HG03342 (cell line): ENCODE measurements at regions not wholly inside any gene's neighbourhood (a gene's known extent, or its start where the extent isn't known, plus 50 kb on each side); places are given as distances from the start of the nearest gene placed in this dataset.
"Not testable (repeated sequence)": the region's sequence is repeated elsewhere in the genome, so short reads cannot be mapped to it uniquely, and the experiment has no call there.

Experiments
- ATAC-seq: cut with Tn5 transposase; IDR thresholded peaks from one replicate; pipeline ENCODE4 v1.9.1; 2021; ENCODE audit warnings: mild to moderate bottlenecking, moderate library complexity; ENCODE audit not compliant: unreplicated experiment

DNA sequence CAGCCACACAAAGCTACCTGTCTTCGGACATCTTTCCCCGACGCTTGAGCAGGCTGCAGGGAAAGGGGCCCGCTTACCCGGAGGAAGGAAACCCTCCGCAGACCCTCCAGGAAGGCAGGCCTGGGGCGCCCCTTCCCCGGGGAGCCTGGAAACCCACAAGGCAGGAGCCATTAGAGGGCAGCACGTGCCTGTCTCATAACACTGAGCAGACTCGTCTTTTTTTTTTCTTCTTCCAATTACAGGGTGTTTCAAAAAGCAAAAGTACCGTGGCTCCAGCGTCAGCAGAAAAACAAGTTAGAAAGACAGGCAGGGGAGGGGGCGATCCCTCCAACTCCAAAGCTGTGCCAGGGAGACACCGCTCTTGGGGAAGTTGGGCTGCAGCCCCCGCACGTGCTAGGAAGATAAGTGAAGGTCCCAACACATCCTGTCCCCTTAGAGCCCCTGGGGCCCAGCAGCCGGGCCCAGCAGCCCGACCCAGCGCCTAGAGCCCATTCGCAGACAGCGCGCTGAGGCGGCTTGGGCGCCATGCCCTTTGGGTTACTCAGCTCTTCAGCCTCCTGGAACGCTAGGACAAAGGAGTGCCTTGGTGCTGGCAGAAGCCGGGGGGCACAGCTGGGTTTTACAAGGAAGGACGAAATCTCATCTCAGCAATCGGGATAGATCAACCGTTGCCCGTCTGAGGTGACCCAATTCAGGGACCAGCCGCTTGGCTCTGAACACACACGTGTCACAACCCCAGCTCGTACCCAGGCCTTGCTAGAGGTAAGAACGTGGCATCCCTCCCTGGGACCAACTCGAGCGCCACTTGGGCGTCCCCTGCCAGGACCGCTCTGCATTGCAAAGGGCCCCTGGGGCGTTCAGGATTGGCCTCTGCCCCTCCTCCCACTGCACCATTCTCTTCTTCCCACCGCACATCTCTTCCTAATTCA lies 136.3 kb downstream of the LY86 start:
- ATAC-seq, result peak; percentile 59

DNA sequence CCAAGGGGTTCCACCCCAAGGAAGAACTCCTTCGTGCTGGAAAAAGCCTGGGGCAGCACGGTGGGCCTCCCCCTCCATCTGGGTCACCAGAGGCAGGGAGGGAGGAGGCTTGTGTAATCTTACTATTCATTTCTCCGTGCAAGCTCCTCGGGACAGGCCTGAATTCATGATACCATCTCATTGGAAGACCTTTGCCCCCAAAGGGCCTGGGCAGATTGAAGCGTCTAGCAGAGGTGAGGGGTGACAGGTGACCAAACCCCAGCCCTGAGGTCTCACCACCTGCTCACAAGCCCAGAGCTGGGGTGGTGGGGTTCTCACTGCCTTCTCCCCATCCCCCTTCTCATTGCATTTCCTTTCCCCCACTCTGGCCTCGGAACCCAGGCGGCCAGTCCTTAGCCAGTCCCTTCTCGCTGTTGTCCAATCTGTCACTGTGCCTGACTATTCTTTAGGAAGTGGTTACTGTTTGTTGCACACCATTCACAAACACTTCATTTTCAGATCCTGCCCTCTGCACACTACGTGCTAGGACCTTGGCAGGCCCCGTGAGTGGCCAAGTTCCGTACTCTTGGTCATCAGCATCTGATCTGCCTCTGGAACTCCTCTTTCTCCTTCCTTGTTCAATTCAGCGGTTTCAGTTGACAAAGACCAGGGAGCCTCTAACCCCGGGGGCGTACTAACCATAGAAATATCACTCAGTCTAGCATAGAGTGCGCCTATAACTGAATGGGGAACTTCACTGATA lies 137.1 kb downstream of the LY86 start:
- ATAC-seq, result no peak

DNA sequence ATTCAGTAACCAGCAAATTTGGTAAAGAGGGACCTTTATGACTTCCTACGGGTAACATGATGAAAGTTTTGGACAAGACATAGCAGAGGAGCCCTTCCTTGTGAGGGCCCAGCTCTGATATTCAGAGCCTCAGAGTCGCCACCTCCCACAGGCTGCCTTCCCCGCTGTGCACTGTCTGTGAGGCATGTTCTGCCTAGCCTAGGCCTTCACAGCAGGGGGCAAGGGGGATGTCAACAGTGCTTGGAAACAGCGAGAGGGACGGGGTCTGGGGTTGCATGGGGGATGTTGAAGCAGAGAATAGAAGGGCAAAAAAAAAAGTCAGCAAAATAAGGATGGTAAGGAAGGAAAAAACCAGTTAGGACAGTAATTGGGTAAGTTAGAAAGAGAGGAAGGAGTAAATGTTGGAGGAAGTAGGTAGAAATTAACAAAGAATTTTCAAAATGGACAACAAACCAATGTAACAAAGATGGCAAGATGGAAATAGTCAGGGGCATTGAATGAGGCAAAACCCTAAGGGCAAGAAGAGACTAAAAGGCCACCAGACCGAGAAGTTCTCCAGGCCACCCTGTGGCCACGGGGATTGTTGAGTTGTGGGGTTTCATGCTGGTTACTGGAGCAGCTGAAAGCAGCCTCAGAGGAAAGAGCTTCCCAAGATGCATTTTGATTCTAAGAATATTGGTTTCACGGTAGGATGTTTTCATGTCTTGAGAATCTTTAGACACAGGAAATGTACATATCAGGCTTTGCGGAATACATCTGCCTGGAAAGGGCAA lies 139.8 kb downstream of the LY86 start:
- ATAC-seq, result no peak

DNA sequence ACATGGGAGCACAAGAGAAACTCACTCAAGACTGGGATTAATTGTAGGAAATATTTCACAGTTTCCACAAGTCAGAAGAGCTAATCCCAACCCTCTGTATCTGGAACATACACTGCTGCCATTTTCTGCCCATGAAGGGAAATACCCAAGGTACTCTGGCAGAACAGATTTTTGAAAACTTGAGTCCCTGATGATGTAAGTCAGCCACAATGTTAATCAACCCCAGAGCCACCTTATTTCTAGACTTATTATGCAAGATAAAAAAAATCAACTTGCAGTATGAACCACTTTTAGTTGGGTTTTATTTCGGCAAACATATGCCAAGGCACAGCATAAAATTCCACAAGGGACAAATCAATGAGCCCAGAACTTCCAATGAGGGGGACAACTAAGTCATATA lies 141.5 kb downstream of the LY86 start:
- no peak for ATAC-seq

DNA sequence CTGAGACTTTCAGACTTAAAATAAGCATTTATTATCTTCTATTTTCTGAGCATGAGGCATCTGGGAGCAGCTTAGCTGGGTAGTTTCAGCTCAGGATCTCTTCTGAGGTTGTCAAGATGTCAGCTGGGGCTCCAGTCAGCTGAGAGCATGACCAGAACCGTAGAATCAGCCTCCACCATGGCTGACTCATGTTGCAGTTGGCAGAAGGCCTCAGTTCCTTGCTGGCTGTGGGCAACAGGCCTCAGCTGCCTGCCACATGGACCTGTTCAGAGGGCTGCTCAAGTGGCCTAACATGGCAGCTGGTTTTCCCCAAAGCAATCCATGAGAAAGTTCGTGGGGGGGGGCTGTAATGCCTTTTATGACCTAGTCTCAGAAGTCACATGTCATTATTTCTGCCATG lies 142.3 kb downstream of the LY86 start:
- no peak for ATAC-seq

DNA sequence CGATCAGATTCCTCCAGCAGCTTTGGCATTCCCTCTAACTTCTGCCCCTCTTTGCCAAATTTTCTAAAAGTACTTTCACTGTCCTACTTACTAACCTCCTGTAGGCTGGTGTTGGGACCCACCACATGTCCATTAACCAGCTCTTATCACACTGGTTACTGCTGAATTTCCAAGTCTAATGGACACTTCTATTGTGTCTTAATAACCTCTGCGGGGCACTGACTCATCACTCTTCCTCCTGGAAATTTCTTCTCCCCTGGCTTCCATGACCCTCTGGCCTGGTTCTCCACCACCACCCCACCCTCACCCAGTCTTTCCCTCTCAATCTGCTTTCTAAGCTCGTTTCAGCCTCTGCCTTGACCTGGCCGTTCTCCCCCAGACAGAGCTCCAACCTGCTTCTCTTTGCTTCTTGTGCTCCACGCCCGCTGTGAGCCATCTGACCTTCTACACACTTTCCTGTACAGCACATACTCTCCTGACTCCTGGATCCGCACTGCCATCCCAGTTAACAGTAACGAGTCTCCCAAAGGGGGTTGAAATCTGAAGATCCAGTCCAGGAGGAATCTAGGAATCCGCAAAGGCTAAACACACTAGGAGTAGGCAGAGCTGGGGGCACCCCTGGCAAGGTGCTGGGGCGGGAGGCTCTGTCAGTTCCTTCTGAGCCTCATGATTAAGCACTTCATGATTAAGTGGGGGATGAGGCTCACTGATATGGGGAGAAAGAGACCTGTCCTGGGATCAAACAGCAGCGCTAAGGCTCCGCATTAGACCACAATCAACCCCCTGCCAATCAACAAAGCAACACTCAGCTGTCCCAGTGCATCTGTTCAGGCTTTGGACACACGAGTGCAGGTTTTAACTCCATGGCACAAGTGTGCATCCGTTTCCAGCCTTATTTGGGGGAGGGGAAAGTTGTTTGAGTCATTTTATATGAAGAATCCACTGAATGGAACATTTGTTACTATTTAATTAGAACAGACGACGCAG lies 146.3 kb downstream of the LY86 start:
- no peak for ATAC-seq

DNA sequence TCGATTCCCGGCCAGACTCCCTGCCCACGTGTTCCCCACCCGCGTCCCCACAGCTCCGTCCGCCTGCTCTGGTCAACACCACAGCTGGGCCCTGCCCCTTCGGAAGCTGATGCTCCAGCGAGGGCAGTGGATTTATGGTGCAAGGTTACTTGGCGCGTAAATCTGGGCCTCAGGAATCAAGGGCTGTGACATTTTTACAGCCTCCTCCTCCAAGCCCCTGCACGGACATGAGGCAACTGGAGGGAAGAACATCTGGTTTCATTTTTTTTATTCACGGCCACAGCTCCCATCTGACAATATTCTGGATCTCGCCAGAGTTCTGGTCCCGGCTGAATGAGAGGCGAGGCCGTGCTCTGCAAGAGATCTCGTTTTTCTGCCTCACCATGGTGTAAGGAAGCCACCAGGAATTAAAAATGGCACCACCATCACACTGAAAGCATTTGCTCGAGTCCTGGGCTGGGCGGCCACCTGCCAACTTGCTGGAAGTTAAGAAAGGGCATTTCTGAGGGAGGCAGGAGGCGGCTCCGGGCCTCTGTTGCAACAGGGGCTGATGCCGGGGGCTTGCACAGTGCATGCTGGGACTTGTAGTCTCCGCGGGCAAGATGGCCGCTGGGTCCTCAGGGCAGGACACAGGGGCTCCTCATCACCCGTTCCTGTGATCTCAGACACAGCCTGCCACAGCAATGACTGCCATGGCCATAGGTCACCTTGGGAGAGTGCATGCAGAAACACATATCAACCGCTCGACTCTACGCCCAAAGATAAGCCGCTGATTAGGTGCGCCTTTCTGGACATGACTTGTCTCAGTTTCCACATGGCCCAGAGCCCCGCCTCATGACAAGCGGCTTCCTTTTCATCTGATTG lies 148.5 kb downstream of the LY86 start:
- ATAC-seq, result no peak

DNA sequence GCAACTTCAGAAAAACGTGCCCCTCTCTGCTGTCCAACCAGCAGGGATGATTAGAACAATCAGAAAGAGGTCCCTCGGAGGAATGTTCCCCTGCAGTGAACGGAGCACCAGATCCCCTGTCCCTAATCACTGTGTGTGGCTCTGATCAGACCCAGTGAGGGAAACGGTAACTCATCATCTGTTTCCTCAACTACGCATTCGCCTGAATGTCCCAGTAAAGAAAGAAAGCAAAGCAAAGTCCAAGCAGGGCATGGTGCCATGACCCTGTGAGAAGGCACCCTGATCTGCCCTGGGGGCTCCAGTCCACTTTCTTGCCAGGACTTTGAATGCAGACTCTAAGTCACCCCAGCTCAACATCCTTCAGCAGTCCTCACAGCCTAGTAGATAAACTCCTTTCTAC lies 149.2 kb downstream of the LY86 start:
- no peak for ATAC-seq

DNA sequence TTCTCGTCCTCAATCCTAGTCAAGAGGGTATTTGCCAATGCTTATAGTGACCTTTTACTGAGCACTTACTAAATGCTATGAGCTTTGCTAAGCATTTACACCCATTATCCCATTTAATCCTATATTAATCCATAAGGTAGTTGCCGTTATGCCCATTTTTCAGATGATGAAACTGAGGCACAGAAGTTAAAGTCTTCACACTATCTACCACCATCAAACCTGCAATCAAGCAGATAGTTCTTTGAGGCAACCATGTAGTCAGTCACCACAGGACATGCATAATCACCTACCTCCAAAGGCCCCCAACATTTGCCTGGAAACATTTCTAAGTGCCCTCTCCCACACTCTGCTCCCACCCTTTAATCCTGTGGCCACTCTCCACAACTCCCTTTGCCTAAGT lies 149.6 kb downstream of the LY86 start:
- no peak for ATAC-seq

DNA sequence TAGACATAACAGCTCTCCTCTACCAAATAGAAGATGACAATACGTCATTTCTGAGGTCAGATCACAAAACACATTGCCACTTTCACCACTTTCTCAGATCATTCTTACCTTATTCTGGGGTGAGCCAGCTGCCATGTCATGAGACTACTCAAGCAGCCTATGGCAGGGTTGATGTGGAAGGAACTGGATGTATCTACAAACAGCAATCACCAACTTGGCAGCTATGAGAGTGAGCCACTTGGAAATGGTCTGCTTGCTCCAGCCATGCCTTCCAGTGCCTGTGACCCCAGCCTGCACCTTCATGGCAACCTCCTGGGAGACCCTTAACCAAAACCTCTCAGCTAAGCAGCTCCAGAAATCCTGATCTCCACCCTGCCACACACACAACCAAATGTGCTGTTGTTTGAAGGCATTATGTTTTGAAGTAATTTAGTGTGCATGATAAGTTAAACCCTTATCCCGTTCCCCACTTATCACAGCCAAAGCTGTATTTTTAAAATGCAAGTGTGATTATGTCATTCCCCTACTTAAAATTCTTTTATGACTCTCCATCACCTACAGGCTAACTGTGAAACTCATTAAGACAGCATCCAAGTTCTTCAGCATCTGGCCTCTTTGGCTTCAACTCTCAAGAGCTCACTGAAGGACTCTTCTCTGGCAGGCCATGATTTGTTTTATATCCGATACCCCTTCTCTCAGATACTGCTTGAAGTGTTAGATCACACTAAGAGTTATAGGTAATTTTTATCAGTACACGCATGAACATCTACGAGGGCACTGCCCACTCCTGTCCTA lies 150.6 kb downstream of the LY86 start:
- ATAC-seq, result no peak

DNA sequence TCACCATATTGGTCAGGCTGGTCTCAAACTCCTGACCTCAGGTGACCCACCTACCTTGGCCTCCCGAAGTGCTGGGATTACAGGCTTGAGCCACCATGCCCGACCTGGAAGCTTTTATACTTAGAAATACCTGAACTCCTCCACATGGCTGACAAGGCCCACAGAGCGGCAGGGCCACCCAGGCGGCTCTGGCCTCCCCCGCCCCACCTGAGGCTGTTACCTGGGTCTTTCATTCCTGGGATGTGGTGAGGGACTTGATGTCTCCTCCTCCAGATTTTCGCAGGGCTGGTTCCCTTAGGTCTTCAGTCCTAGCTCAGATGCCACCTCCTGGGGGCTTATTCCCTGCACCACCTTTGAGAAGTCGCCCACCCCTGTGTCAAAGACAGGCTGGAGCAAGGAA lies 152.1 kb downstream of the LY86 start:
- no peak for ATAC-seq

DNA sequence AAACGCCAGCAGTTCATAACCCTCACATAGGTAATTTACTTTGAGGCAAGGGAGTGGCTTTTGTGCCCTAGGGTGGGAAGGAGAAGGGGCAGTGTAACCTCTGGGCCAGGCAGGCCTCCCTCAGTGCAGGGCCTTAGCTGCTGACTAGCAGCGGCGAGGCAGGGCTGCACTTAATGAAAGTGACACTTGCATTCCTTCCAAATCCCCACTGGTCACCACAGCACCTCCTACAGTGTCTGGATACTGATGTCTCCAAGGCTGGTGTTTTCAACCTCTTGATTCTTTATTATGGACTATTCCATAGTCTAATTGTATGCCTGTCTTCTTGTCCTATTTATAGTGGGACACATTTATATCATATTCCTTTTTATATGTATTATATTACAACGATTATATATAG lies 152.7 kb downstream of the LY86 start:
- no peak for ATAC-seq

DNA sequence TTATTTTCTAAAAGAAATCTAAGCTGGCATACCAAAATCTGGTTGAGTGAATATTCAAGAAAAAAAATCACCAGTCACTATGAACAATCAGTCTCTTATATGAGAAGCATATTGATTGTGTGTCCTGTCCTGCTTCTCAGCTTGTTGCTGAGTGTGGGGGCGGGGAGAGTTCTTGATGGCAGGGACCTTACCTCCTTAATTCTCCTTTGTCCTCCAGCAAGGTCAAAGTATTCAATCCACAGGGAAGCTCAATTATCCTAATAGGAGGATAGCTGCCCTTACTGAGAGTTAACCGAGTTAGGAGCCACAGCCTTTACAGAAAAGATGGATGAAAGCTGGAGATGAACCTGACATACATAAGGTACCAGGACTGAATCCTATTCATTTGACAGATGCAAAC lies 154.0 kb downstream of the LY86 start:
- ATAC-seq, result no peak

DNA sequence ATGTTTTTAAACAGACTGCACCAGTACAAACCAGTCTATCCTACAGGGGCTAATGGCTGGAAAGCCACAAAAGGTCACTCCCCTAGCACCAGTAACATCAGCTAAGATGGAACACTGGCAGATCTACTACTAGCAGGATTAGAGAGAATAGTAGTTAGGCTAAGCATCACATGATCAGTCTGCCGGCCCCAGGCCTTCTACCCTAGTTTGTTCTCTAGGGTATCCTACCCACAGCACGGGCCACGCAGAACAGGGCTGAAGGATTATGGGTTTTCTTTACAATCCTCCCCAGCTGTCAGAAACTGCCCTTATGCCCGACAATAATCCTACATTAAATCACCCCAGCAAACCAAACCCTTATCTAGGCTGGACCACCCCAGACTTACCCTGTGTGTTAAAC lies 156.0 kb downstream of the LY86 start:
- ATAC-seq, result no peak

DNA sequence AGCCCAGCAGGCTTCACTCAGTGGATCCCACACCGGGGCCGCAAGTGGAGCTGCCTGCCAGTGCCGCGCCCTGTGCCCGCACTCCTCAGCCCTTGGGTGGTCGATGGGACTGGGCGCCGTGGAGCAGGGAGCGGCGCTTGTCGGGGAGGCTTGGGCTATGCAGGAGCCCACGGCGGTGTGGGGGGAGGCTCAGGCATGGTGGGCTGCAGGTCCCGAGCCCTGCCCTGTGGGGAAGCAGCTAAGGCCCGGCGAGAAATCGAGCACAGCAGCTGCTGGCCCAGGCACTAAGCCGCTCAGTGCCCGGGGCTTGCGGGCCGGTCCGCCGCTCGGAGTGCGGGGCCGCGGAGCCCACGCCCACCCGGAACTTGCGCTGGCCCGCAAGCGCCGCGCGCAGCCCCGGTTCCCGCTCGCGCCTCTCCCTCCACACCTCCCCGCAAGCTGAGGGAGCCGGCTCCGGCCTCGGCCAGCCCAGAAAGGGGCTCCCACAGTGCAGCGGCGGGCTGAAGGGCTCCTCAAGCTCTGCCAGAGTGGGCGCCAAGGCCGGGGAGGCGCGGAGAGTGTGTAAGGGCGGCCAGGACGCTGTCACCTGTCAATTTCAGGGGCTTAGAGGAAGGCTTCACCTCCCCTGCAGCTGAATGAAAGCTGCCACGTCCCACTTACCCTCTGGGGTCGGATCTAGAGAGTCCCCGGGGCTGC lies 157.3 kb downstream of the LY86 start:
- not testable (repeated sequence) for ATAC-seq

DNA sequence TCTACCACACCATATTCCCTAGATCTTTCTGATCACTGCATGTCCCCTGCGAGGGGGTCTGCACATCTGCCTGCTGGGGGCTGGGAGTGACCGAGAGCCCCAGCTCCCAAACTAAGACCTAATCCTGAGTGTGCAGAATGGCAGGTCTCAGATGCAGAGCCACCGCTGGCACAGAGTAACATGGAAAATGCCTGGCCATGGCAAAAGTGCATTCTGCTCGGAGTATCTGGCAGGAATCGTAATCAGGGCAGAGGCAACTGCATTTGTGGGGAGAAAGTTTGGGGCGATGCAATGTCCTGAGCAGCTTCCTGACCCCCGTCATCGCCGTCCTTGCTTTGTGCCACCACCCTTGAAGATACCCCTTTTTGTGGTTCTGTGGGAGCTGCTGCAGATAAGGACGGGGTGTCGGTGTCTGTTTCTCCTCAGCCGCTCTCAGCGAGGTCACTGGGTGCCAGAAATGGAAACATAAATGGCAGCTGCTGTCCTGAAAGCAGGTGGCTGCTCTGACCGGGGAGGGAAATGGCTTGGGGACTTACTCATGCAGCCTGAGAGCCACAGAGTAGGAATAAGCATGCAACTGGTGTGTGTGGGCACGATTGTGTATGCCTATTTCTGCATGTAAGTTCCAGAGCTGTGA lies 157.9 kb downstream of the LY86 start:
- ATAC-seq, result no peak

DNA sequence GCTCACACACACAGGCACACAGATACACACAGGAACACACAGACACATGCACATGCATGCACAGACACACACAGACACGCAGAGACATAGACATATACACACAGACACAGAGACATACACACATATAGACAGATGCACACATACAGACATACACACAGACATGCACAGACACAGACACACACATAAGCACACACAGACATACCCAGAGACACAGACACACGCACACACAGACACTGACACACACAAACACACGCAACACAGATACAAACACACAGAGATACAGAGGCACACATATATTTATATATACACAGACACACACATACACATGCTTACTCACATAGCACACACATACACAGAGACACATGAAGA lies 158.4 kb downstream of the LY86 start:
- no peak for ATAC-seq

DNA sequence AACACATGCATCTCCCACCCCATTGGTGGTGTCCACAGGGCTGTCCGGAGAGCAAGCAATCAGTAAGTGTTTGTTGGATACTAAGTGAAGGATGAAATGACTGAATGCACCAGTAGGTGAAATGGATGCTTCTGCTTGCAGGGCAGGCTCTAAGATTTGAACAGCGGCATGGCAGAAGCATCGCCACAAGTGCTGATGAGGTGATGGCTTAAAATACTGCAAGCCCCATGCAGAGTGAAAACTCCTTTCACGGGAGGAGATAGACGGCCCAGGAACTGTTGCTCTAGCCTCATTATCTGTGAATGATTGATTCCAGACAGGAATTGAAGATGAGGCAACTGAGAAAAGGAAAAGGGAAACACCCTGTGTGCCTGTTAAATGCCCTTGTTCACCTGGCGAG lies 158.9 kb downstream of the LY86 start:
- ATAC-seq, result no peak
